ENCODE measurements at regions not wholly inside any gene's neighbourhood (a gene's known extent, or its start where the extent isn't known, plus 50 kb on each side); places are given as distances from the start of the nearest gene placed in this dataset.

GRCh38 chr6:10272591-10272990 lies 142.3 kb downstream of the TFAP2A start:
- Histone ChIP-seq H3K9me3 (ENCODE audit: low read depth, low read length) (no peaks in the 10 kb centered on the region), H3K27me3 (ENCODE audit: insufficient read depth, low read length) (peaks cover 5% of the 10 kb centered on the region), H3K4me3 (ENCODE audit: low read length) (no peak overlapping the region), H3K4me1 (ENCODE audit: insufficient read depth, low read length) (no peaks in the 10 kb centered on the region)

GRCh38 chr6:10271982-10272381 lies 142.9 kb downstream of the TFAP2A start:
- no peaks in the 10 kb centered on the region for H3K4me1 ChIP-seq (ENCODE audit: insufficient read depth, low read length)
- H3K27me3 ChIP-seq (ENCODE audit: insufficient read depth, low read length): peaks cover 5% of the 10 kb centered on the region
- no peak overlapping the region for H3K4me3 ChIP-seq (ENCODE audit: low read length)
- no peaks in the 10 kb centered on the region for H3K9me3 ChIP-seq (ENCODE audit: low read depth, low read length)

GRCh38 chr6:10269814-10270472 lies 144.9 kb downstream of the TFAP2A start:
- Histone ChIP-seq H3K9me3 (ENCODE audit: low read depth, low read length) (no peaks in the 10 kb centered on the region), H3K4me1 (ENCODE audit: insufficient read depth, low read length) (no peaks in the 10 kb centered on the region), H3K27me3 (ENCODE audit: insufficient read depth, low read length) (peaks cover 3% of the 10 kb centered on the region), H3K4me3 (ENCODE audit: low read length) (no peak overlapping the region)

GRCh38 chr6:10268611-10269310 lies 146.1 kb downstream of the TFAP2A start:
- Histone ChIP-seq H3K4me1 (ENCODE audit: insufficient read depth, low read length) (no peaks in the 10 kb centered on the region), H3K9me3 (ENCODE audit: low read depth, low read length) (no peaks in the 10 kb centered on the region), H3K4me3 (ENCODE audit: low read length) (no peak overlapping the region), H3K27me3 (ENCODE audit: insufficient read depth, low read length) (peaks cover 3% of the 10 kb centered on the region)

- Histone ChIP-seq H3K9me3 (ENCODE audit: low read depth, low read length) (no peaks in the 10 kb centered on the region), H3K27me3 (ENCODE audit: insufficient read depth, low read length) (peaks cover 3% of the 10 kb centered on the region), H3K4me1 (ENCODE audit: insufficient read depth, low read length) (no peaks in the 10 kb centered on the region), H3K4me3 (ENCODE audit: low read length) (no peak overlapping the region)
Observed at GRCh38 chr6:10268111-10268510, 146.8 kb downstream of the TFAP2A start.

GRCh38 chr6:10266462-10266861 lies 148.4 kb downstream of the TFAP2A start:
- H3K9me3 ChIP-seq (ENCODE audit: low read depth, low read length): no peaks in the 10 kb centered on the region

GRCh38 chr6:10266061-10266460 lies 148.8 kb downstream of the TFAP2A start:
- H3K4me3 ChIP-seq (ENCODE audit: low read length): no peak overlapping the region
- H3K27me3 ChIP-seq (ENCODE audit: insufficient read depth, low read length): peaks cover 3% of the 10 kb centered on the region
- no peaks in the 10 kb centered on the region for H3K4me1 ChIP-seq (ENCODE audit: insufficient read depth, low read length)
- H3K9me3 ChIP-seq (ENCODE audit: low read depth, low read length): no peaks in the 10 kb centered on the region

More at GRCh38 chr6:10266462-10266861, 148.4 kb downstream of the TFAP2A start:
- H3K4me3 ChIP-seq (ENCODE audit: low read length): no peak overlapping the region
- peaks cover 3% of the 10 kb centered on the region for H3K27me3 ChIP-seq (ENCODE audit: insufficient read depth, low read length)
- H3K4me1 ChIP-seq (ENCODE audit: insufficient read depth, low read length): no peaks in the 10 kb centered on the region

GRCh38 chr6:10262505-10262904 lies 152.4 kb downstream of the TFAP2A start:
- no peak overlapping the region for H3K4me3 ChIP-seq (ENCODE audit: low read length)

GRCh38 chr6:10259671-10260070 lies 155.2 kb downstream of the TFAP2A start:
- H3K27me3 ChIP-seq (ENCODE audit: insufficient read depth, low read length): no peaks in the 10 kb centered on the region
- no peaks in the 10 kb centered on the region for H3K4me1 ChIP-seq (ENCODE audit: insufficient read depth, low read length)
- no peaks in the 10 kb centered on the region for H3K9me3 ChIP-seq (ENCODE audit: low read depth, low read length)
- H3K4me3 ChIP-seq (ENCODE audit: low read length): no peak overlapping the region

More at GRCh38 chr6:10262505-10262904, 152.4 kb downstream of the TFAP2A start:
- Histone ChIP-seq H3K27me3 (ENCODE audit: insufficient read depth, low read length) (no peaks in the 10 kb centered on the region), H3K4me1 (ENCODE audit: insufficient read depth, low read length) (no peaks in the 10 kb centered on the region), H3K9me3 (ENCODE audit: low read depth, low read length) (no peaks in the 10 kb centered on the region)

GRCh38 chr6:10258341-10258740 lies 156.5 kb downstream of the TFAP2A start:
- no peaks in the 10 kb centered on the region for H3K9me3 ChIP-seq (ENCODE audit: low read depth, low read length)
- no peak overlapping the region for H3K4me3 ChIP-seq (ENCODE audit: low read length)
- H3K27me3 ChIP-seq (ENCODE audit: insufficient read depth, low read length): no peaks in the 10 kb centered on the region
- H3K4me1 ChIP-seq (ENCODE audit: insufficient read depth, low read length): no peaks in the 10 kb centered on the region

- no peak overlapping the region for H3K4me3 ChIP-seq (ENCODE audit: low read length)
- no peaks in the 10 kb centered on the region for H3K27me3 ChIP-seq (ENCODE audit: insufficient read depth, low read length)
- no peaks in the 10 kb centered on the region for H3K9me3 ChIP-seq (ENCODE audit: low read depth, low read length)
- no peaks in the 10 kb centered on the region for H3K4me1 ChIP-seq (ENCODE audit: insufficient read depth, low read length)
Observed at GRCh38 chr6:10256113-10256690, 158.7 kb downstream of the TFAP2A start.

GRCh38 chr6:10250655-10251220 lies 164.1 kb downstream of the TFAP2A start:
- no peak overlapping the region for H3K4me3 ChIP-seq (ENCODE audit: low read length)
- H3K9me3 ChIP-seq (ENCODE audit: low read depth, low read length): no peaks in the 10 kb centered on the region
- H3K27me3 ChIP-seq (ENCODE audit: insufficient read depth, low read length): no peaks in the 10 kb centered on the region
- no peaks in the 10 kb centered on the region for H3K4me1 ChIP-seq (ENCODE audit: insufficient read depth, low read length)

GRCh38 chr6:10248378-10248843 lies 166.5 kb downstream of the TFAP2A start:
- Histone ChIP-seq H3K4me3 (ENCODE audit: low read length) (no peak overlapping the region), H3K9me3 (ENCODE audit: low read depth, low read length) (no peaks in the 10 kb centered on the region), H3K27me3 (ENCODE audit: insufficient read depth, low read length) (no peaks in the 10 kb centered on the region), H3K4me1 (ENCODE audit: insufficient read depth, low read length) (no peaks in the 10 kb centered on the region)

GRCh38 chr6:10237298-10238038 lies 177.4 kb downstream of the TFAP2A start:
- no peaks in the 10 kb centered on the region for H3K27me3 ChIP-seq (ENCODE audit: insufficient read depth, low read length)
- no peaks in the 10 kb centered on the region for H3K9me3 ChIP-seq (ENCODE audit: low read depth, low read length)
- H3K4me1 ChIP-seq (ENCODE audit: insufficient read depth, low read length): no peaks in the 10 kb centered on the region
- no peak overlapping the region for H3K4me3 ChIP-seq (ENCODE audit: low read length)

GRCh38 chr6:10235344-10235743 lies 179.5 kb downstream of the TFAP2A start:
- no peaks in the 10 kb centered on the region for H3K4me1 ChIP-seq (ENCODE audit: insufficient read depth, low read length)
- H3K9me3 ChIP-seq (ENCODE audit: low read depth, low read length): no peaks in the 10 kb centered on the region
- H3K27me3 ChIP-seq (ENCODE audit: insufficient read depth, low read length): no peaks in the 10 kb centered on the region
- H3K4me3 ChIP-seq (ENCODE audit: low read length): no peak overlapping the region
